SK-N-SH (cell line): ENCODE measurements at regions not wholly inside any gene's neighbourhood (a gene's known extent, or its start where the extent isn't known, plus 50 kb on each side); places are given as distances from the start of the nearest gene placed in this dataset.

Source experiments
- CTCF ChIA-PET: fragments of 300-600, 350-600 bp; formaldehyde crosslinking; extraction: SDS; loops from one replicate; lab custom pipeline; 2021; lab: Yijun Ruan, JAX
- POLR2A ChIA-PET: fragments of 350-600 bp; sonication (Branson Sonifier 250); formaldehyde crosslinking; extraction: SDS; loops from one replicate; lab custom pipeline; 2020; ENCODE audit warnings: antibody characterized with exemption, inconsistent platforms; lab: Yijun Ruan, JAX
- DNase-seq: peaks from one replicate; pipeline ENCODE4 v3.0.0; 2012
- H2AFZ ChIP-seq: fragments of 200-600 bp; sonication (generic); 2 replicates; pipeline ENCODE4 v1.8.1; 2016; ENCODE audit warnings: antibody characterized with exemption, mild to moderate bottlenecking, low read depth
- H3F3A ChIP-seq: fragments of 200-600 bp; sonication (generic); replicated peaks from 2 replicates; pipeline ENCODE3; 2016; ENCODE audit warnings: antibody characterized with exemption, mild to moderate bottlenecking; ENCODE audit not compliant: insufficient read depth
- H3K27ac ChIP-seq, 2 experiments: fragments of 200-500 bp in 1 of 2; fragments of 200-600 bp in 1 of 2; sonication (Bioruptor generic) in 1 of 2; sonication (generic), shearing (Covaris generic) in 1 of 2; 2 replicates each; pipeline versions ENCODE4 v1.5.1 to v1.6.1; 2014 to 2016; ENCODE audit warnings: low read depth in 2 of 2, inconsistent platforms in 1 of 2, low read length in 1 of 2, mild to moderate bottlenecking in 1 of 2, mixed read lengths in 1 of 2
- H3K27me3 ChIP-seq: fragments of 200-600 bp; sonication (generic), shearing (Covaris generic); 2 replicates; pipeline ENCODE4 v1.6.1; 2016; ENCODE audit warnings: mixed run types; ENCODE audit not compliant: insufficient read depth
- H3K36me3 ChIP-seq, 2 experiments: fragments of 200-500 bp in 1 of 2; fragments of 200-600 bp in 1 of 2; sonication (Bioruptor generic) in 1 of 2; sonication (generic) in 1 of 2; replicated peaks in 1 of 2; 2 replicates each; pipeline versions ENCODE3 to v1.5.1; 2014 to 2016; ENCODE audit warnings: low read length in 1 of 2, mild to moderate bottlenecking in 1 of 2; ENCODE audit not compliant: insufficient read depth in 2 of 2, control insufficient read depth in 1 of 2
- H3K4me1 ChIP-seq, 2 experiments: fragments of 200-500 bp in 1 of 2; fragments of 200-600 bp in 1 of 2; sonication (Bioruptor generic) in 1 of 2; sonication (generic), shearing (Covaris generic) in 1 of 2; 2 replicates each; pipeline versions ENCODE4 v1.5.1 to v1.6.1; 2014 to 2016; ENCODE audit warnings: low read depth in 1 of 2, low read length in 1 of 2, mixed run types in 1 of 2; ENCODE audit not compliant: insufficient read depth in 2 of 2, control insufficient read depth in 1 of 2
- H3K4me2 ChIP-seq: fragments of 200-600 bp; sonication (generic), shearing (Covaris generic); 2 replicates; pipeline ENCODE4 v1.6.1; 2017; ENCODE audit warnings: mixed run types
- H3K4me3 ChIP-seq, 2 experiments: fragments of 200-500 bp in 1 of 2; fragments of 200-600 bp in 1 of 2; sonication (Bioruptor generic) in 1 of 2; sonication (generic), shearing (Covaris generic) in 1 of 2; 2 replicates each; pipeline versions ENCODE4 v1.5.1 to v1.8.1; 2014 to 2016; ENCODE audit warnings: low read depth in 2 of 2, inconsistent platforms in 1 of 2, low read length in 1 of 2, mild to moderate bottlenecking in 1 of 2, mixed read lengths in 1 of 2, moderate library complexity in 1 of 2
- H3K79me2 ChIP-seq: fragments of 200-600 bp; sonication (generic); 2 replicates; pipeline ENCODE4 v1.8.1; 2017; ENCODE audit warnings: mild to moderate bottlenecking; ENCODE audit not compliant: insufficient read depth
- H3K9ac ChIP-seq: fragments of 200-600 bp; sonication (generic); 2 replicates; pipeline ENCODE4 v1.6.1; 2017; ENCODE audit warnings: mixed run types
- H3K9me2 ChIP-seq: fragments of 200-600 bp; sonication (generic); 2 replicates; pipeline ENCODE4 v1.6.1; 2017; ENCODE audit warnings: mixed run types
- H3K9me3 ChIP-seq: fragments of 200-600 bp; sonication (generic); 2 replicates; pipeline ENCODE4 v1.6.1; 2017; ENCODE audit warnings: mixed run types, mild to moderate bottlenecking, moderate library complexity
- H4K20me1 ChIP-seq: fragments of 200-600 bp; sonication (generic); 2 replicates; pipeline ENCODE4 v1.6.1; 2017; ENCODE audit warnings: mild to moderate bottlenecking, mixed run types; ENCODE audit not compliant: insufficient read depth
- CHD2 ChIP-seq: fragments of 150-350 bp; IDR thresholded peaks from 2 replicates; pipeline ENCODE4 v1.6.1; 2018; ENCODE audit warnings: low read length; ENCODE audit not compliant: partially characterized antibody
- ELF1 ChIP-seq: IDR thresholded peaks from 2 replicates; pipeline ENCODE4 v1.4.0; 2012
- EP300 ChIP-seq, 2 experiments: IDR thresholded peaks; 2 replicates each; pipeline versions ENCODE4 v1.4.0 to v1.6.1; 2012; ENCODE audit warnings: borderline replicate concordance in 1 of 2, low read depth in 1 of 2, low read length in 1 of 2
- FOXJ3 ChIP-seq: sonication (generic); formaldehyde crosslinking; IDR thresholded peaks from 2 replicates; pipeline ENCODE4 v1.5.1; 2020; ENCODE audit warnings: mild to moderate bottlenecking, missing genetic modification reagents
- GABPA ChIP-seq: IDR thresholded peaks from 2 replicates; pipeline ENCODE4 v1.4.0; 2012; ENCODE audit warnings: low read depth, mild to moderate bottlenecking
- GATA2 ChIP-seq: sonication (generic); formaldehyde crosslinking; IDR thresholded peaks from 2 replicates; pipeline ENCODE4 v1.5.0; 2020; ENCODE audit warnings: mild to moderate bottlenecking, missing genetic modification reagents
- MEF2A ChIP-seq: IDR thresholded peaks from 2 replicates; pipeline ENCODE4 v1.4.0; 2012; ENCODE audit warnings: low read depth, borderline replicate concordance
- MXI1 ChIP-seq: IDR thresholded peaks from 2 replicates; pipeline ENCODE4 v1.6.1; 2012; ENCODE audit warnings: mild to moderate bottlenecking, low read depth, low read length, improper control_type of control experiment
- NFIC ChIP-seq: IDR thresholded peaks from 2 replicates; pipeline ENCODE4 v1.4.0; 2012; ENCODE audit warnings: borderline replicate concordance
- NRF1 ChIP-seq: IDR thresholded peaks from 2 replicates; pipeline ENCODE4 v1.6.1; 2012; ENCODE audit warnings: low read depth, mild to moderate bottlenecking, low read length
- POLR2AphosphoS5 ChIP-seq: IDR thresholded peaks from 2 replicates; pipeline ENCODE4 v1.6.1; 2012; ENCODE audit warnings: low read depth, low read length
- RAD21 ChIP-seq: IDR thresholded peaks from 2 replicates; pipeline ENCODE4 v1.6.1; 2012; ENCODE audit warnings: mild to moderate bottlenecking, low read length
- RCOR1 ChIP-seq: fragments of 150-350 bp; IDR thresholded peaks from 2 replicates; pipeline ENCODE4 v1.6.1; 2017; ENCODE audit warnings: antibody characterized with exemption, low read length
- RFX5 ChIP-seq: IDR thresholded peaks from 2 replicates; pipeline ENCODE4 v1.6.1; 2012; ENCODE audit warnings: mild to moderate bottlenecking, improper control_type of control experiment, low read length
- RXRA ChIP-seq: IDR thresholded peaks from 2 replicates; pipeline ENCODE4 v1.4.0; 2012; ENCODE audit warnings: low read depth, mild to moderate bottlenecking, borderline replicate concordance
- SMC3 ChIP-seq: IDR thresholded peaks from 2 replicates; pipeline ENCODE4 v1.6.1; 2012; ENCODE audit warnings: low read depth, low read length, improper control_type of control experiment
- TEAD4 ChIP-seq: IDR thresholded peaks from 2 replicates; pipeline ENCODE4 v1.4.0; 2012; ENCODE audit warnings: mild to moderate bottlenecking, borderline replicate concordance; ENCODE audit not compliant: insufficient read depth
- YY1 ChIP-seq: IDR thresholded peaks from 2 replicates; pipeline ENCODE4 v1.4.0; 2012; ENCODE audit warnings: low read depth, mild to moderate bottlenecking
- WGBS: methylation state at CpG from one replicate; pipeline ENCODE4 v1.1.6; 2017; ENCODE audit warnings: low lambda C conversion rate; 5-methylcytosine and 5-hydroxymethylcytosine counted together
- TF ChIP-seq, protein P1 (sequence below): IDR thresholded peaks from 2 replicates; pipeline ENCODE4 v1.4.0; 2012; ENCODE audit warnings: low read depth
- TF ChIP-seq, protein P2 (sequence below): fragments of 150-350 bp; IDR thresholded peaks from 2 replicates; pipeline ENCODE4 v1.6.1; 2016; ENCODE audit warnings: mild to moderate bottlenecking, low read depth, low read length
- TF ChIP-seq, protein P3 (sequence below): fragments of 150-350 bp; IDR thresholded peaks from 2 replicates; pipeline ENCODE4 v1.6.1; 2017; ENCODE audit warnings: antibody characterized with exemption, low read length, low read depth, borderline replicate concordance

DNA sequence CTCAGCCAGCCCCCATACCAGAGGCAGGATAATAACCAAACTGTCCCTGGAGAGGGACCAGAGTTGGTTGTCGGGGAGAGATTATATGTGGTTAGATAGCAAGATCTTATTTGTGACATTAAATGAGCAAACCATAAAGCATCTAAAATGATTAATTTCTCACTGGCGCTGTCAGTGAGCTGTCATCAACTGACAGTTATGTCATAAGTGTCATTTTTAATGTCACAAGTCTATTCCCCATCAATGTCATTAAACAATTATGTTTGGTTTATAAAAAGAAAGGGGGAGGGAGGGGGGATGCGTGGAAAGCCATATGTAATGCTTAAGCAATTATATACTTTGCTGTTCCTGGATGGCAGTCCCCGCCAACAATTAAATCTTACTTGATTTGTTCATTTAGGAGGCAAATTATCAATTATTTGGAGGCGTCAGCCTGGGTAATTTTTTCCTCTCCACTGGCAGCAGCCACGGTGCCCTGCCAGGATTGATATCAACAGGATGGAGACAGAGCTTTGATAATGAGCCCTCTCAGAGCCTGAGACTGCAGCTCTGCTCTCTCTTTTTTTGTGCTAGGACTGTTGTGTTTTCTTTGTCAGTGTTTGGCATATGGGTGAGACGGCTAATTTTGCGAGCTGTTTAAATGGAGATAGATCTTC, 333.6 kb upstream of the CAMK1G start:
- WGBS = 40% methylated on average over 8 of the region's 8 CpGs
- H2AFZ ChIP-seq = no peak overlapping the region
- no peaks in the 10 kb centered on the region for H3K79me2 ChIP-seq
- no peaks in the 10 kb centered on the region for H3K9me3 ChIP-seq
- no peaks in the 10 kb centered on the region for H3K9me2 ChIP-seq
- no peaks in the 10 kb centered on the region for H3K27me3 ChIP-seq
- H3K9ac ChIP-seq = no peak overlapping the region
- peaks cover 0 to 47% of the 10 kb centered on the region in 2 experiments; a peak in 2 of 4 replicates for H3K4me1 ChIP-seq
- POLR2A ChIA-PET = interaction anchor here (1.3 kb wide), 1 partner anchor 102 kb away, joined by 5 read pairs; no protein-coding TSS in a partner anchor
- H3K27ac ChIP-seq = peak overlapping the region; percentile 41 to 98; a peak in 3 of 4 replicates
- CTCF ChIA-PET = interaction anchor here (0.8 to 10.3 kb wide), 44 partner anchors 10 to 1178 kb away, joined by 3 to 261 read pairs (median 6); no protein-coding TSS in a partner anchor
- TF ChIP-seq RAD21 = peak; percentile 42
- TF ChIP-seq MXI1 = peak; percentile 34; the same call in 1 of the 2 replicates
- TF ChIP-seq NFIC = 0 out of 2 replicates have a peak, but pooled peaks have one; percentile 9
- no peak for TF ChIP-seq GATA2 (CRISPR knock-in tag)
- no peak for TF ChIP-seq ELF1
- TF ChIP-seq EP300 (IDR thresholded peaks at IDR 0.05; ENCODE audit: borderline replicate concordance in 1 of 2, low read depth in 1 of 2, low read length in 1 of 2) = peak in 1 of 2 experiments; percentile 74; a peak in 1 of 4 replicates
- TF ChIP-seq CHD2 = peak; percentile 15
- TF ChIP-seq NRF1 = no peak
- TF ChIP-seq, protein P1, sequence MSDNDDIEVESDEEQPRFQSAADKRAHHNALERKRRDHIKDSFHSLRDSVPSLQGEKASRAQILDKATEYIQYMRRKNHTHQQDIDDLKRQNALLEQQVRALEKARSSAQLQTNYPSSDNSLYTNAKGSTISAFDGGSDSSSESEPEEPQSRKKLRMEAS = no peak
- no peak for TF ChIP-seq POLR2AphosphoS5
- TF ChIP-seq, protein P2, sequence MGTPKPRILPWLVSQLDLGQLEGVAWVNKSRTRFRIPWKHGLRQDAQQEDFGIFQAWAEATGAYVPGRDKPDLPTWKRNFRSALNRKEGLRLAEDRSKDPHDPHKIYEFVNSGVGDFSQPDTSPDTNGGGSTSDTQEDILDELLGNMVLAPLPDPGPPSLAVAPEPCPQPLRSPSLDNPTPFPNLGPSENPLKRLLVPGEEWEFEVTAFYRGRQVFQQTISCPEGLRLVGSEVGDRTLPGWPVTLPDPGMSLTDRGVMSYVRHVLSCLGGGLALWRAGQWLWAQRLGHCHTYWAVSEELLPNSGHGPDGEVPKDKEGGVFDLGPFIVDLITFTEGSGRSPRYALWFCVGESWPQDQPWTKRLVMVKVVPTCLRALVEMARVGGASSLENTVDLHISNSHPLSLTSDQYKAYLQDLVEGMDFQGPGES = no peak
- TF ChIP-seq SMC3 = peak; percentile 27; the same call in 1 of the 2 replicates
- no peak for TF ChIP-seq GABPA
- no peak for TF ChIP-seq TEAD4
- TF ChIP-seq FOXJ3 (CRISPR knock-in tag) = no peak
- peak; percentile 52 for DNase-seq
- no peaks in the 10 kb centered on the region for H3K36me3 ChIP-seq
- peak overlapping the region; percentile 42; the same call in 1 of the 2 replicates for H3K4me2 ChIP-seq
- H3K4me3 ChIP-seq = no peak overlapping the region
- H3F3A ChIP-seq = peaks cover 3% of the 10 kb centered on the region
- H4K20me1 ChIP-seq = no peaks in the 10 kb centered on the region

DNA sequence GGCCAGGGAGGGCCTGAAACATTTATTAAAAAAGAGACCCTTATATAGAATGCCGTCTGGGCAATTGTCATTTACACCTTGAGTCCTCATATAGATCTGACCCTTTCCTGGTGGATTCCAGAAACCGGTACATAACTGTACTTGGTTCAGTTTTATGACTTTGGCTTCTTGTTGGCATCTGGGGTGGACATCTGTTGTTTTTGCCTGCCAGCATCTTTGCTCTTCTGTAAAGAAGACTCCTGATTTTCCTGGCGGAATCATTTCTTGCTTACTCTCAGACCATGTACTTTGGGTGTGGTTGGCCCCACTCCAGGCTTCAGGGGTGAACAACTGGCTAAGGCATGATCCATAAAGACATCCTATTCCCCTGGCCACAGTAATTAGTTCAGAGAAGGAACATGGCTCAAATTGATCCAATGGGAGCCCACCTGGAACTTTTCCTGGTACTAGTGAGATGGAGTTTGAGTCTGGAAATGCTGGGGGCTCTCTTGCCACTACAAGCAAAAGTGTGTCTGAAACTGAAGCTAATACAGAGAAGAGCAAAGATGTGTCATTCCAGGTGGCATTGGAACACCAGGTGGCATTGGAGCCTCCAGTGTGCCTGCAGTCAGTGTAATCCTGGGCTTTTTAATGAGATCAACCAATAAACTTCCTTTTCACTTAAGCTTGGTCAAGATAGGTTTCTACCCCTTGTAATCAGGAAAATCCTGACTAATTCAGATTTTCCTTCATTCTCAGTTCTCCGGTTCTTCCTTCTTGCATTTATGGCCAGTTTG, 332.5 kb upstream of the CAMK1G start:
- POLR2A ChIA-PET = no interaction called here

More for the DNA sequence above, 332.5 kb upstream of the CAMK1G start:
- TF ChIP-seq, protein P2 = no peak
- no peak for TF ChIP-seq CHD2
- TF ChIP-seq MEF2A = no peak
- TF ChIP-seq POLR2AphosphoS5 = no peak
- TF ChIP-seq RXRA = no peak
- TF ChIP-seq YY1 = no peak
- TF ChIP-seq RFX5 = no peak
- TF ChIP-seq FOXJ3 (CRISPR knock-in tag) = no peak
- no peak for TF ChIP-seq GABPA
- TF ChIP-seq, protein P3, sequence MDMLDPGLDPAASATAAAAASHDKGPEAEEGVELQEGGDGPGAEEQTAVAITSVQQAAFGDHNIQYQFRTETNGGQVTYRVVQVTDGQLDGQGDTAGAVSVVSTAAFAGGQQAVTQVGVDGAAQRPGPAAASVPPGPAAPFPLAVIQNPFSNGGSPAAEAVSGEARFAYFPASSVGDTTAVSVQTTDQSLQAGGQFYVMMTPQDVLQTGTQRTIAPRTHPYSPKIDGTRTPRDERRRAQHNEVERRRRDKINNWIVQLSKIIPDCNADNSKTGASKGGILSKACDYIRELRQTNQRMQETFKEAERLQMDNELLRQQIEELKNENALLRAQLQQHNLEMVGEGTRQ = no peak
- TF ChIP-seq RAD21 = no peak
- no peak for TF ChIP-seq ELF1
- TF ChIP-seq SMC3 = no peak
- TF ChIP-seq NFIC = no peak
- TF ChIP-seq RCOR1 = no peak
- CTCF ChIA-PET = interaction anchor here (0.7 to 10.3 kb wide), 13 partner anchors 9 to 585 kb away, joined by 3 to 261 read pairs (median 4); no protein-coding TSS in a partner anchor
- Histone ChIP-seq H3K79me2 (no peaks in the 10 kb centered on the region), H3K9me2 (no peaks in the 10 kb centered on the region), H2AFZ (no peak overlapping the region), H3K4me1 (peaks cover 0 to 47% of the 10 kb centered on the region in 2 experiments; a peak in 2 of 4 replicates), H3F3A (peaks cover 3% of the 10 kb centered on the region), H3K4me3 (no peak overlapping the region), H4K20me1 (no peaks in the 10 kb centered on the region), H3K36me3 (no peaks in the 10 kb centered on the region), H3K9me3 (no peaks in the 10 kb centered on the region; the same call in 1 of the 2 replicates), H3K9ac (no peak overlapping the region), H3K27me3 (no peaks in the 10 kb centered on the region), H3K4me2 (no peak overlapping the region), H3K27ac (peak overlapping the region in 1 of 2 experiments; percentile 98; a peak in 2 of 4 replicates)
- no peak for DNase-seq
- WGBS = 81% methylated on average over 4 of the region's 4 CpGs
